Panc1 (cell line): ENCODE measurements at regions not wholly inside any gene's neighbourhood (a gene's known extent, or its start where the extent isn't known, plus 50 kb on each side); places are given as distances from the start of the nearest gene placed in this dataset.

ENCODE experiments used
- ATAC-seq: fragments of 200-7000 bp; cut with Tn5 transposase; 2 replicates; pipeline ENCODE4 v1.9.1; 2020; ENCODE audit warnings: mild to moderate bottlenecking, moderate library complexity
- BruUV-seq: library from RNA; stranded (reverse); fragments of 400-500 nt; replicated peaks from 2 replicates; lab custom pipeline; 2021; lab: Mats Ljungman, UMichigan
- CTCF ChIA-PET: fragments of 300-600 bp; sonication (Branson Sonifier 250); formaldehyde crosslinking; loops from one replicate; lab custom pipeline; 2022; ENCODE audit warnings: antibody characterized with exemption; lab: Charles Lee
- POLR2A ChIA-PET: fragments of 300-600 bp; sonication (Branson Sonifier 250); formaldehyde crosslinking; loops from one replicate; lab custom pipeline; 2022; ENCODE audit warnings: antibody characterized with exemption; lab: Charles Lee
- DNase-seq: peaks from one replicate; pipeline ENCODE4 v3.0.0-alpha.2; 2010; ENCODE audit warnings: low read depth, low spot score
- H3K27ac ChIP-seq: 2 replicates; pipeline ENCODE4 v1.5.1; 2011; ENCODE audit warnings: mild to moderate bottlenecking, low read length, inconsistent platforms
- H3K27me3 ChIP-seq: fragments of 200-500 bp; sonication (Bioruptor generic); 2 replicates; pipeline ENCODE4 v1.6.0; 2014; ENCODE audit warnings: low read length, inconsistent platforms; ENCODE audit not compliant: control insufficient read depth, insufficient read depth
- H3K36me3 ChIP-seq: fragments of 200-500 bp; sonication (Bioruptor generic); 2 replicates; pipeline ENCODE4 v1.5.1; 2014; ENCODE audit warnings: inconsistent platforms, mild to moderate bottlenecking, low read length, moderate library complexity; ENCODE audit not compliant: control insufficient read depth, insufficient read depth
- H3K4me1 ChIP-seq: 2 replicates; pipeline ENCODE4 v1.5.1; 2011; ENCODE audit warnings: inconsistent platforms, mild to moderate bottlenecking, low read length, moderate library complexity; ENCODE audit not compliant: control insufficient read depth, insufficient read depth
- H3K4me3 ChIP-seq, 2 experiments: 2 replicates each; pipeline ENCODE4 v1.5.1; 2011 to 2012; ENCODE audit warnings: low read depth in 2 of 2, low read length in 2 of 2, mild to moderate bottlenecking in 2 of 2, inconsistent platforms in 1 of 2, moderate library complexity in 1 of 2
- H3K9me3 ChIP-seq: fragments of 200-500 bp; sonication (Bioruptor generic); 2 replicates; pipeline ENCODE4 v1.5.1; 2014; ENCODE audit warnings: low read depth, mild to moderate bottlenecking, inconsistent platforms, low read length, moderate library complexity; ENCODE audit not compliant: control insufficient read depth, insufficient read depth
- POLR2AphosphoS5 ChIP-seq: IDR thresholded peaks from 2 replicates; pipeline ENCODE4 v1.6.1; 2012; ENCODE audit warnings: mild to moderate bottlenecking, low read depth, low read length, moderate library complexity
- SIN3A ChIP-seq: IDR thresholded peaks from 2 replicates; pipeline ENCODE4 v1.6.1; 2012; ENCODE audit warnings: low read depth, mild to moderate bottlenecking, low read length, moderate library complexity, borderline replicate concordance; ENCODE audit not compliant: insufficient read depth
- TCF7L2 ChIP-seq: IDR thresholded peaks from 2 replicates; pipeline ENCODE4 v1.6.1; 2011; ENCODE audit warnings: mild to moderate bottlenecking, low read depth, low read length, inconsistent platforms
- in situ Hi-C: cut with HindIII; loops from 2 replicates; pipeline ENCODE4 v1.10.0; 2016; ENCODE audit warnings: low sequenced_read_pairs, low pct_unique_long_range_greater_than_20kb
- intact Hi-C: fragments of 100-400 bp; cut with micrococcal nuclease; formaldehyde crosslinking; loops from one replicate; pipeline ENCODE4 v1.10.0; 2022; ENCODE audit not compliant: unreplicated experiment
- TF ChIP-seq, protein P1 (sequence below), 2 experiments: IDR thresholded peaks; 2 replicates each; pipeline ENCODE4 v1.6.1; 2011 to 2012; ENCODE audit warnings: low read depth in 2 of 2, control low read depth in 1 of 2, low read length in 1 of 2, mild to moderate bottlenecking in 1 of 2, moderate library complexity in 1 of 2; ENCODE audit not compliant: insufficient read depth in 1 of 2
- TF ChIP-seq, protein P2 (sequence below): fragments of 450-650 bp; IDR thresholded peaks from 2 replicates; pipeline ENCODE4 v1.5.1; 2017; ENCODE audit warnings: mild to moderate bottlenecking

DNA sequence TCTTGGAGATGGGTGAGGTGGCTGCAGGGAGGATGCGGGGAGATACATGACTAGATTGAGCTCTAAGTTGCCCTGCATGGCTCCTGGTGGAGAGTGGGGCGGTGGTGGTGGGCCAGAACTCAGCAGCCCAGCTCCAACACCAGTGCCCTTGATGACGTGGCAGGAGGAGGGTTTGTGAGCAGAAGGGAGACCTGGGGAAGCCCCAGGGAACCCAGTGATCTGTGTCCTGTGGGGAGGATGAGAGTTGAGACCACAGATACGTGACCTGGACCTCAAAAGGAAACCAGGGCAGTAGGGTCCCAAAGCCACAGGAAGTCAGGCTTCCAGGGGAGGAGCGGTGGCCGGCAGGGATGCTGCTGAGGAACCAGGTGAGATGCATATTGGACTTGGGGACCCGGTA is 989.1 kb upstream of the TMEM132C start:
- no TSS peak for BruUV-seq
- intact Hi-C loops: no loop called here
- in situ Hi-C loops: no loop called here
- H3K27me3 ChIP-seq: no peaks in the 10 kb centered on the region
- ChIA-PET POLR2A (no interaction called here), CTCF (no interaction called here)
- H3K4me1 ChIP-seq: no peaks in the 10 kb centered on the region
- no peaks in the 10 kb centered on the region for H3K36me3 ChIP-seq
- no peaks in the 10 kb centered on the region for H3K9me3 ChIP-seq
- no peak overlapping the region for H3K4me3 ChIP-seq
- ATAC-seq (no peak), DNase-seq (no peak)
- TF ChIP-seq TCF7L2: no peak
- TF ChIP-seq, protein P1, sequence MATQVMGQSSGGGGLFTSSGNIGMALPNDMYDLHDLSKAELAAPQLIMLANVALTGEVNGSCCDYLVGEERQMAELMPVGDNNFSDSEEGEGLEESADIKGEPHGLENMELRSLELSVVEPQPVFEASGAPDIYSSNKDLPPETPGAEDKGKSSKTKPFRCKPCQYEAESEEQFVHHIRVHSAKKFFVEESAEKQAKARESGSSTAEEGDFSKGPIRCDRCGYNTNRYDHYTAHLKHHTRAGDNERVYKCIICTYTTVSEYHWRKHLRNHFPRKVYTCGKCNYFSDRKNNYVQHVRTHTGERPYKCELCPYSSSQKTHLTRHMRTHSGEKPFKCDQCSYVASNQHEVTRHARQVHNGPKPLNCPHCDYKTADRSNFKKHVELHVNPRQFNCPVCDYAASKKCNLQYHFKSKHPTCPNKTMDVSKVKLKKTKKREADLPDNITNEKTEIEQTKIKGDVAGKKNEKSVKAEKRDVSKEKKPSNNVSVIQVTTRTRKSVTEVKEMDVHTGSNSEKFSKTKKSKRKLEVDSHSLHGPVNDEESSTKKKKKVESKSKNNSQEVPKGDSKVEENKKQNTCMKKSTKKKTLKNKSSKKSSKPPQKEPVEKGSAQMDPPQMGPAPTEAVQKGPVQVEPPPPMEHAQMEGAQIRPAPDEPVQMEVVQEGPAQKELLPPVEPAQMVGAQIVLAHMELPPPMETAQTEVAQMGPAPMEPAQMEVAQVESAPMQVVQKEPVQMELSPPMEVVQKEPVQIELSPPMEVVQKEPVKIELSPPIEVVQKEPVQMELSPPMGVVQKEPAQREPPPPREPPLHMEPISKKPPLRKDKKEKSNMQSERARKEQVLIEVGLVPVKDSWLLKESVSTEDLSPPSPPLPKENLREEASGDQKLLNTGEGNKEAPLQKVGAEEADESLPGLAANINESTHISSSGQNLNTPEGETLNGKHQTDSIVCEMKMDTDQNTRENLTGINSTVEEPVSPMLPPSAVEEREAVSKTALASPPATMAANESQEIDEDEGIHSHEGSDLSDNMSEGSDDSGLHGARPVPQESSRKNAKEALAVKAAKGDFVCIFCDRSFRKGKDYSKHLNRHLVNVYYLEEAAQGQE (IDR thresholded peaks at IDR 0.05; ENCODE audit: insufficient read depth in 1 of 2, low read depth in 2 of 2, low read length in 1 of 2): no peak
- TF ChIP-seq POLR2AphosphoS5: no peak
- TF ChIP-seq, protein P2, sequence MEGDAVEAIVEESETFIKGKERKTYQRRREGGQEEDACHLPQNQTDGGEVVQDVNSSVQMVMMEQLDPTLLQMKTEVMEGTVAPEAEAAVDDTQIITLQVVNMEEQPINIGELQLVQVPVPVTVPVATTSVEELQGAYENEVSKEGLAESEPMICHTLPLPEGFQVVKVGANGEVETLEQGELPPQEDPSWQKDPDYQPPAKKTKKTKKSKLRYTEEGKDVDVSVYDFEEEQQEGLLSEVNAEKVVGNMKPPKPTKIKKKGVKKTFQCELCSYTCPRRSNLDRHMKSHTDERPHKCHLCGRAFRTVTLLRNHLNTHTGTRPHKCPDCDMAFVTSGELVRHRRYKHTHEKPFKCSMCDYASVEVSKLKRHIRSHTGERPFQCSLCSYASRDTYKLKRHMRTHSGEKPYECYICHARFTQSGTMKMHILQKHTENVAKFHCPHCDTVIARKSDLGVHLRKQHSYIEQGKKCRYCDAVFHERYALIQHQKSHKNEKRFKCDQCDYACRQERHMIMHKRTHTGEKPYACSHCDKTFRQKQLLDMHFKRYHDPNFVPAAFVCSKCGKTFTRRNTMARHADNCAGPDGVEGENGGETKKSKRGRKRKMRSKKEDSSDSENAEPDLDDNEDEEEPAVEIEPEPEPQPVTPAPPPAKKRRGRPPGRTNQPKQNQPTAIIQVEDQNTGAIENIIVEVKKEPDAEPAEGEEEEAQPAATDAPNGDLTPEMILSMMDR: no peak
- TF ChIP-seq SIN3A: no peak
- no peak overlapping the region for H3K27ac ChIP-seq

DNA sequence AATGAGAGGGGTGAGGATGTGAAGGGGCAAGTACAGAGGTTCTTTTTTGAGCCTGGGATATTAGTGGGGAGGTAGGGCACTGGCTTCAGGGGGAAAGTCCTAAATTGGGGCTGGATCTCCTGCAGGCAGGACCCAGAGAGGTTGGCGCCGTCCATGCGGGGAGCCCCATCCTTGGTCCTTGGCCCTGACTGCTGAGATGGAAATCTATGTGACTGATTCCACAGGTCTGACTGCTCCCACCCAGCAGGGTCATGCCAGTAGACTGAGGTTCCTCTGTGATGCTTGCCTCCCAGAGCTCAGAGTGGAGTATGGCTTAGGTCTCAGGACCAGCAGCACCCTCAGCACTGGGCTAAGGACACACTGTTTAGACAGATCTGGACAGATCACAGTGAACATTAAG is 988.6 kb upstream of the TMEM132C start:
- ATAC-seq (no peak), DNase-seq (no peak)
- Histone ChIP-seq H3K4me1 (no peaks in the 10 kb centered on the region), H3K4me3 (no peak overlapping the region), H3K9me3 (no peaks in the 10 kb centered on the region), H3K27ac (no peak overlapping the region), H3K36me3 (no peaks in the 10 kb centered on the region), H3K27me3 (no peaks in the 10 kb centered on the region)
- intact Hi-C loops: no loop called here
- in situ Hi-C loops: no loop called here
- TF ChIP-seq TCF7L2: no peak
- no peak for TF ChIP-seq SIN3A
- no peak for TF ChIP-seq POLR2AphosphoS5
- TF ChIP-seq, protein P1 (IDR thresholded peaks at IDR 0.05; ENCODE audit: insufficient read depth in 1 of 2, low read depth in 2 of 2, low read length in 1 of 2): no peak
- TF ChIP-seq, protein P2: no peak
- ChIA-PET CTCF (no interaction called here), POLR2A (no interaction called here)
- BruUV-seq: no TSS peak
